Peyer's patch (tissue), 4 donors: ENCODE measurements at regions not wholly inside any gene's neighbourhood (a gene's known extent, or its start where the extent isn't known, plus 50 kb on each side); places are given as distances from the start of the nearest gene placed in this dataset.

Experiments
- CTCF ChIP-seq, 6 experiments: fragments of 450-650 bp in 4 of 6; fragments of 200-600 bp in 2 of 6; sonication (generic) in 1 of 6; IDR thresholded peaks; one replicate each; pipeline ENCODE4 v1.5.1; 2017 to 2019; ENCODE audit warnings: antibody characterized with exemption in 6 of 6, mild to moderate bottlenecking in 3 of 6, moderate library complexity in 1 of 6
- POLR2A ChIP-seq, 2 donors: fragments of 450-650 bp; IDR thresholded peaks; one replicate each; pipeline ENCODE4 v1.5.1; 2017; ENCODE audit warnings: antibody characterized with exemption in 2 of 2, mild to moderate bottlenecking in 2 of 2, moderate library complexity in 2 of 2

DNA sequence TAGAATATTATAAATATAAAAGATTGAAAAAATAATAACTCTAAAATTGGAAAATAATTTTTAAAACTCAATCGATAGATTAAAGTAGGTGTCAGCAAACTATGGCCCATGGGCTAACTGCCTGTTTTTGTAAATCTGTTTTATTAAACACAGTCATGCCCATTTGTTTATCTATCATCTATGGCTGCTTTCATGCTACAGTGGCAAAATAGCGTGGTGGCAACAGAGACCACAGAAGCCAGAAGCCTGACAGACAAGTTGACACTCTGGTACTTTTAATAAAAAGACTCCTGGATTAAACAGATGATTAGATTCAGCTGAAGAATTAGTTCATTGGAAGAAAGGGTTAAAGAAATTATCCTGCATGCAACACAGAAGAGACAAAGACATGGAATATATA, 400.7 kb upstream of the RORB start:
- TF ChIP-seq CTCF (IDR thresholded peaks at IDR 0.05) (no peak), POLR2A (IDR thresholded peaks at IDR 0.05) (no peak)
